ENCODE measurements at regions not wholly inside any gene's neighbourhood (a gene's known extent, or its start where the extent isn't known, plus 50 kb on each side); places are given as distances from the start of the nearest gene placed in this dataset.
"Not testable (repeated sequence)": the region's sequence is repeated elsewhere in the genome, so short reads cannot be mapped to it uniquely, and the experiment has no call there.

- H3K27ac Mint-ChIP-seq = peak overlapping the region; percentile 95
- H3K4me3 Mint-ChIP-seq = peak overlapping the region; percentile 78
- DNase-seq (ENCODE audit: low spot score in 2 of 2) (peak; percentile 58 to 96), ATAC-seq (peak; percentile 94)
- H3K9me3 Mint-ChIP-seq = not testable (repeated sequence)
- H3K4me1 Mint-ChIP-seq = peaks cover 28% of the 10 kb centered on the region
- H3K36me3 Mint-ChIP-seq = peaks cover 16% of the 10 kb centered on the region
Observed at GRCh38 chr6:27831434-27832081, 80.6 kb downstream of the OR2B2 start.

- ATAC-seq (peak; percentile 86), DNase-seq (ENCODE audit: low spot score in 2 of 2) (peak in 1 of 2 donors; percentile 81)
- peaks cover 17% of the 10 kb centered on the region for H3K36me3 Mint-ChIP-seq
- peaks cover 23% of the 10 kb centered on the region for H3K4me1 Mint-ChIP-seq
- peak overlapping the region; percentile 95 for H3K27ac Mint-ChIP-seq
- peak overlapping the region; percentile 78 for H3K4me3 Mint-ChIP-seq
- H3K9me3 Mint-ChIP-seq = not testable (repeated sequence)
Observed at GRCh38 chr6:27830600-27831433, 81.4 kb downstream of the OR2B2 start.

GRCh38 chr6:27830212-27830599 is 82.0 kb downstream of the OR2B2 start:
- Mint-ChIP-seq H3K9me3 (no peaks in the 10 kb centered on the region), H3K36me3 (peaks cover 23% of the 10 kb centered on the region)

GRCh38 chr6:27829453-27830211 is 82.6 kb downstream of the OR2B2 start:
- Mint-ChIP-seq H3K27ac (peak overlapping the region; percentile 95), H3K4me1 (peaks cover 28% of the 10 kb centered on the region), H3K9me3 (no peaks in the 10 kb centered on the region), H3K36me3 (peaks cover 29% of the 10 kb centered on the region), H3K4me3 (peak overlapping the region; percentile 78)
- DNase-seq (ENCODE audit: low spot score in 2 of 2) (no peak), ATAC-seq (no peak)

More at GRCh38 chr6:27830212-27830599, 82.0 kb downstream of the OR2B2 start:
- ATAC-seq (no peak), DNase-seq (ENCODE audit: low spot score in 2 of 2) (no peak)
- H3K4me1 Mint-ChIP-seq = peaks cover 27% of the 10 kb centered on the region
- peak overlapping the region; percentile 78 for H3K4me3 Mint-ChIP-seq
- H3K27ac Mint-ChIP-seq = peak overlapping the region; percentile 95

GRCh38 chr6:27827477-27827876 is 84.7 kb downstream of the OR2B2 start:
- ATAC-seq; H3K9me3 Mint-ChIP-seq; DNase-seq (ENCODE audit: low spot score in 2 of 2); H3K27ac Mint-ChIP-seq; H3K4me3 Mint-ChIP-seq: not testable (repeated sequence)
- Mint-ChIP-seq H3K4me1 (peaks cover 39% of the 10 kb centered on the region), H3K36me3 (peaks cover 41% of the 10 kb centered on the region)

- not testable (repeated sequence) for DNase-seq (ENCODE audit: low spot score in 2 of 2); H3K27ac Mint-ChIP-seq; ATAC-seq; H3K9me3 Mint-ChIP-seq
- Mint-ChIP-seq H3K36me3 (peaks cover 40% of the 10 kb centered on the region), H3K4me3 (peak overlapping the region; percentile 78), H3K4me1 (peaks cover 39% of the 10 kb centered on the region)
Observed at GRCh38 chr6:27826612-27826985, 85.6 kb downstream of the OR2B2 start.

- Mint-ChIP-seq H3K27ac (peak overlapping the region; percentile 97), H3K4me1 (peaks cover 39% of the 10 kb centered on the region), H3K4me3 (peak overlapping the region; percentile 78), H3K36me3 (peaks cover 34% of the 10 kb centered on the region)
- not testable (repeated sequence) for DNase-seq (ENCODE audit: low spot score in 2 of 2); H3K9me3 Mint-ChIP-seq; ATAC-seq
Observed at GRCh38 chr6:27825848-27826611, 86.2 kb downstream of the OR2B2 start.

- Mint-ChIP-seq H3K27ac (peak overlapping the region; percentile 97), H3K4me3 (peak overlapping the region; percentile 78), H3K36me3 (peaks cover 26% of the 10 kb centered on the region), H3K9me3 (no peaks in the 10 kb centered on the region), H3K4me1 (peaks cover 31% of the 10 kb centered on the region)
- ATAC-seq = peak; percentile 1
- DNase-seq (ENCODE audit: low spot score in 2 of 2) = no peak
Observed at GRCh38 chr6:27825025-27825793, 87.0 kb downstream of the OR2B2 start.

- peaks cover 25% of the 10 kb centered on the region for H3K4me1 Mint-ChIP-seq
- not testable (repeated sequence) for H3K9me3 Mint-ChIP-seq
- peak; percentile 22 to 78 for DNase-seq (ENCODE audit: low spot score in 2 of 2)
- H3K4me3 Mint-ChIP-seq = peak overlapping the region; percentile 78
- peak; percentile 84 for ATAC-seq
- H3K27ac Mint-ChIP-seq = peak overlapping the region; percentile 97
- peaks cover 25% of the 10 kb centered on the region for H3K36me3 Mint-ChIP-seq
Observed at GRCh38 chr6:27824211-27825024, 87.8 kb downstream of the OR2B2 start.

GRCh38 chr6:27823714-27824210 is 88.4 kb downstream of the OR2B2 start:
- H3K27ac Mint-ChIP-seq = peak overlapping the region; percentile 97
- peaks cover 25% of the 10 kb centered on the region for H3K36me3 Mint-ChIP-seq
- not testable (repeated sequence) for H3K9me3 Mint-ChIP-seq
- peak overlapping the region; percentile 78 for H3K4me3 Mint-ChIP-seq
- DNase-seq (ENCODE audit: low spot score in 2 of 2) (peak; percentile 67 to 83), ATAC-seq (peak; percentile 91)
- peaks cover 25% of the 10 kb centered on the region for H3K4me1 Mint-ChIP-seq

GRCh38 chr6:27816906-27817305 is 95.3 kb downstream of the OR2B2 start:
- Mint-ChIP-seq H3K9me3 (no peaks in the 10 kb centered on the region), H3K27ac (no peak overlapping the region), H3K4me1 (peaks cover 21% of the 10 kb centered on the region), H3K36me3 (peaks cover 26% of the 10 kb centered on the region), H3K4me3 (no peak overlapping the region)
- no peak for DNase-seq (ENCODE audit: low spot score in 2 of 2)
- no peak for ATAC-seq

- ATAC-seq = peak; percentile 84
- Mint-ChIP-seq H3K36me3 (peaks cover 36% of the 10 kb centered on the region), H3K9me3 (no peaks in the 10 kb centered on the region), H3K4me1 (peaks cover 37% of the 10 kb centered on the region), H3K4me3 (peak overlapping the region; percentile 71), H3K27ac (peak overlapping the region; percentile 87)
- peak; percentile 36 to 86 for DNase-seq (ENCODE audit: low spot score in 2 of 2)
Observed at GRCh38 chr6:27814665-27815424, 97.4 kb downstream of the OR2B2 start.

GRCh38 chr6:27814415-27814664 is 97.9 kb downstream of the OR2B2 start:
- Mint-ChIP-seq H3K4me1 (peaks cover 37% of the 10 kb centered on the region), H3K36me3 (peaks cover 39% of the 10 kb centered on the region), H3K4me3 (peak overlapping the region; percentile 71), H3K27ac (peak overlapping the region; percentile 87)
- not testable (repeated sequence) for ATAC-seq; DNase-seq (ENCODE audit: low spot score in 2 of 2); H3K9me3 Mint-ChIP-seq
